Jurkat, Clone E6-1 (cell line): ENCODE measurements at regions not wholly inside any gene's neighbourhood (a gene's known extent, or its start where the extent isn't known, plus 50 kb on each side); places are given as distances from the start of the nearest gene placed in this dataset.
A peak's percentile ranks its signal among the peaks of the same experiment; 100 is the strongest.

Experiments
- DNase-seq: peaks from one replicate; pipeline ENCODE4 v3.0.0-alpha.2; 2011; ENCODE audit warnings: low read depth, low spot score
- H3K4me3 ChIP-seq: 2 replicates; pipeline ENCODE4 v1.5.1; 2011; ENCODE audit warnings: mild to moderate bottlenecking, low read length, control low read depth, moderate library complexity

DNA sequence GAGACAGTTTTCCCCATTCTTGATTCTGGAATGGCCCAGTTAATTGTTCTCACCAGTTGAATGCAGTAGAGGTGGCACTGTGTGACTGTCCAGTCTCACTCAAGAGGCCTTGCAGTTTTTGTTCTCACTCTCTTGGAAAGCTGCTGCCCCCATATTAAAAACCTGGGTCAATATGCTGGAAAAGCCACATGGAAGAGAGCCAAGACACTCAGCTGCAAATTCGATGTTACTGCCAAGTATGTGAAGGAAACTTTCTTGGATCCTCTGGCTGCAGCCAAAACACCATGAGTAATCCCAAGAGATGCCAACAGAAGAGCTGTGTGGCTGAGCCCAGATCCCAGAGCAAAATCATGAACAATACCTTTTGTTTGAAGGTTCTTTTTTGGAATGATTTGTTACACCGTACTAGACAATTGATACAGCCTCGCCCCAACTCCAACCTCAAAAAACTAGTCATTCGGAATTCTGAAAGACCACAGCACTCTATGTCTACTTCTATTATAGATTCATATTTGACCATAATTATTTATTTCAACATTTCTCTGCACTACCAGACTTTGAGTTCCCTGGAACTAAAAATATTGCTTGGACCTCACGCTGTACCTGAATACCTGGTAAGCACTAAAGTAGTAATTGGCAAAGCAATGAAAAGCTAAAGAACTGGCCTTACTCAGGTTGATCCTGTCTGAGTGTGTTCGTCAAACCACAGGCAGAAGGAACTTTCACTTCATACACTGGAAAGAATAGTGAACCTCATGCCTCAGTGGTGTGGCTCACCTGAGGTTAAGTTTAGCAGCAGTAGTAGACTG lies 378.8 kb downstream of the ETS1 start:
- no peak overlapping the region for H3K4me3 ChIP-seq
- DNase-seq: no peak

- DNase-seq: no peak
- no peak overlapping the region for H3K4me3 ChIP-seq
Measured at GRCh38 chr11:128207861-128208321, 379.5 kb downstream of the ETS1 start.

DNA sequence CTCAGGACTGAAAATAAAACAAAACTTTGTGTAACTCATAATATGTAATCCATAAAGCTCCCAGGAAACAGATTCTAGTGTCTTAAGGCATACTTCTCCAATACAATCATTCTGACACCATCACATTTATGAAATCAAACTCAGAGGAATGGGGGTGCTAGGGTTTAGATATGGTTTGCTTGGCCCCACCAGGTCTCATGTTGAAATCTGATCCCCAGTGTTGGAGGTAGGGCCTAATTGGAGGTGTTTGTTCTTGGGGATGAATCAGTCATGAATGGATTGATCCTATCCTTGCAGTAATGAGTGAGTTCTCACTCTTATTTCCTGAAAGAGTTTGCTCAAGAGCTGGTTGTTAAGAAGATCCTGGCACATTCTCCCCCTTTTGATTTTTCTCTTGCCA lies 380.9 kb downstream of the ETS1 start:
- DNase-seq: no peak
- H3K4me3 ChIP-seq: no peak overlapping the region

DNA sequence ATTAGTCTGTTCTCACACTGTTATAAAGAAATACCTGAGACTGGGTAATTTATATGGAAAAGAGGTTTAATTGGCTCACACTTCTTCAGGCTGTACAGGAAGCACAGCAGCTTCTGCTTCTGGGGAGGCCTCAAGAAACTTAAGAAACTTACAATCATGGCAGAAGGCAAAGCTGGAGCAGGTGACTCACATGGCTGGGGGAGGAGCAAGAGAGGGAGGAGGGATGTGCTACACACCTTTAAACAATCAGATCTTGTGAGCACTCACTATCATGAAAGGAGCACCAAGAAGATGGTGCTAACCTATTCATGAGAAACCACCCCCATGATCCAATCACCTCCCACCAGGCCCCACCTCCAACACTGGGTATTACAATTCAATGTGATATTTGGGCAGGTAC lies 381.6 kb downstream of the ETS1 start:
- no peak overlapping the region for H3K4me3 ChIP-seq
- DNase-seq: no peak

- no peak for DNase-seq
- H3K4me3 ChIP-seq: no peak overlapping the region
Measured at GRCh38 chr11:128204898-128205297, 382.5 kb downstream of the ETS1 start.

DNA sequence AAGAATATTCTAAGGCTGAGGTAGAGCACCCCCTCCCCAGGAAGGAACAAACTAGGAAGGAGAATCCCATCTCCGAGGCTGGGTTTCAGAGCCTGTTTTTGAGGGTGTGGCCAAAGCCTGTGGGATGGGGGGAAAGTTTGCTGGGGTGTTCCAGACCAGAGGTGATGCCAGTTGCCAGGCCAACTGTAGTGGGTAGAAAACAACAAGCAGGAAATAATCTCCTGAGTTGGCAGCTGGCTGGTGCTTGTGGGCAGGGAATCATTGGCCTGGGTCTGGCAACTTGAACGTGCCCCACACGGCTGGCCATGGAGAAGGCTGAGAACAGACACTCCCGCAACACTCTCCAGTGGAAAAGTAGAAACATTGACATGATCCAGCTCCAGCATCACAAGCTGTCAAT lies 385.6 kb downstream of the ETS1 start:
- DNase-seq: no peak
- H3K4me3 ChIP-seq: no peak overlapping the region

- DNase-seq: no peak
- H3K4me3 ChIP-seq: no peak overlapping the region
Measured at GRCh38 chr11:128201009-128201408, 386.3 kb downstream of the ETS1 start.

DNA sequence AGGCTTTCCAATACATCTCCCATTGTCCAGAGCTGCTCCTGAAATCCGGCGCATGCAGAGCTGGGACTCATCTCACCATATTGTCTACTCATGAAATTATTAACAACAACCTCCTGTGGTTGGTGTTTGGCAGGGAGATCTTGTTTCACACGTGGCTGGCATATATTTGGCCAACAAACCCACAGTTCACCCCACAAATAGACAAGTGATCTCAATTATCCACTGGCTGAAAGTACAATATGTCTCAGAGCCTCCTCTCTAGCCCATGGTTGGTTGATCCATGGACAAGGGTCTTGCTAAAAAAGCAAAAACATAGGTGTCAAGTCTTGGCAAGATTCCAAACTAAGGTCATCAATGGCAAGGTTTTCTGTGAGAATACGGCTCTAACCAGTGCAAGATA lies 386.9 kb downstream of the ETS1 start:
- H3K4me3 ChIP-seq: no peak overlapping the region
- no peak for DNase-seq

DNA sequence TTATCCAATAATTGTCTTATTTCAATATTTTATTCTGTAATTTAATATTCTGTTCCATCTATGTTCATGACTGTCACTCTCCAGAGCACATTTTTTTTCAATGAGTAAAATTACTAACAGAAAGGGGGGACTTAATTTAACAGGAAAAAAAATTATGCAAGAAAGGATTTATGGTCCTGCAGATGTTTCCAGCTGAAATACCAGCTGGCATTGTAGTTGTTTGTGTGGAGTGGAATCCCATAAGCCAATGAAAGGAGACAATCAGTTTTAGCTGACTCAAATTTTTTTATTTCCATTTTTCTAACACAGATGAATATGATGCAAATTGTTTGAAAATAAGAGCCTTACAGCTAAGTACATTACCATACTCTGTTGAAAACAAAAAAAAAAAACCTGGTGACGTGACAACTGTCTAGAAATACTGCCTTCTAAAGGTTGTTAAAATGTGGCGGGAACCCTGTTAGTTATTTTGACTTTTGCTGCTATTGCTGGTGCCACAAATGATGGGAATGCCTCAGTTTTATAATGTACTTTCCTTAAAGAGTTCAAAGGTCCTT lies 389.1 kb downstream of the ETS1 start:
- DNase-seq: no peak
- no peak overlapping the region for H3K4me3 ChIP-seq

DNA sequence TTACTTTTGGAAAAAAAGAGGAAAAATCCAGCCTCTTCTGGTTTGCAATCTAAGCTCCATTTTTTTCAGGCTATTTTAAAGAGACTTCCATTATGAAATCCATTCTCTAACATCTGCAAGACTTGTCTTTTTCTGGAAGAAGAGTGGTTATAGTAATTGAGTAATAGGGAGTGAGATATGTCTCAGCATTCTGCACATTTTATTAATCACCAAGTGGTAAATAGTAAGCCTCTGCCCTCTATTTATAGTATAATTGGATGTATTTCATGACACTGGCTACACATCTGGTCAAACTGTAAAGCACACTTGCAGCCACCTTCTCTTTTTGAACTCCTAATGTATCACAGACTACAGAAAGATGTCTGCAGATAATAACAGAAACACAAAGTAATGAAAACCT lies 391.1 kb downstream of the ETS1 start:
- DNase-seq: no peak
- H3K4me3 ChIP-seq: no peak overlapping the region

DNA sequence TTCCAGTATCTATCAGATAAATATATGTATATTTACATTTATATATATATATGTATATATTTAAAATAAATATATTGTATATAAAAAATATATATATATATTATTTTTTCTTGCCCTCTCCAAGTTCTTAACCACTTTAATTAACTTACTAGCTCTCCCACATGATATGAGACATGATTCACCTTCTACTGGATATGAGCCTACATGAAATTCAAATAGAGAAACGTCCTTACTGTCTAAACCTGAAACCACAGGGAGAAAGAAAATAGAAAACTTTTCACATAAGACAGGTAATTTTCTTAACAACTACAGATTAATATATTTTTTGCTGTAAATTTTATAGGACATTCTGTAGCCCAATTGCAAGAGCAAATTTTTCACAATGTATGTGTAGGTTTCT lies 391.6 kb downstream of the ETS1 start:
- H3K4me3 ChIP-seq: no peak overlapping the region
- DNase-seq: no peak

- H3K4me3 ChIP-seq: no peak overlapping the region
- DNase-seq: peak; percentile 92
Measured at GRCh38 chr11:128195057-128195751, 392.2 kb downstream of the ETS1 start.

- H3K4me3 ChIP-seq: no peak overlapping the region
- DNase-seq: no peak
Measured at GRCh38 chr11:128194216-128194615, 393.1 kb downstream of the ETS1 start.

- H3K4me3 ChIP-seq: no peak overlapping the region
- DNase-seq: no peak
Measured at GRCh38 chr11:128193615-128194014, 393.7 kb downstream of the ETS1 start.

GRCh38 chr11:128190312-128190711 lies 397.0 kb downstream of the ETS1 start:
- H3K4me3 ChIP-seq: no peak overlapping the region
- peak; percentile 82 for DNase-seq

DNA sequence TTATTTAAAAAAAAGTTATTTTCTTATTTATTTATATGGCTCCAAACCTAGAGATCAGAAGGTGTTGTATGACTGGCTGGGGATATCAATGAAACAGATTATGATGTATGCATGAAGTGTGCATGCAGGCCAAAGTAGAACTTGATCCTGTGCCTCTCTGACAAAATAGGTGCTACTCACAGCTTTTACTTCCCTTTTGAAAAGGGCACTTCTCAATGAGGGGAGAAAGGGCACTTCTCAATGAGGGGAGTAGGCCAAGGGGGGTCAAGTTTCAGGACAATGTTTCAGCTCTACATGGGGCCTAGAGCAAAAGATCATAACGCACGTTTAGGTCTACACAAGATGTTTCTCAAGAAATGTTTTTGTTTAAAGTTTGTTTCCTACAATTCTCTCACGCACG lies 397.5 kb downstream of the ETS1 start:
- no peak for DNase-seq
- H3K4me3 ChIP-seq: no peak overlapping the region

DNA sequence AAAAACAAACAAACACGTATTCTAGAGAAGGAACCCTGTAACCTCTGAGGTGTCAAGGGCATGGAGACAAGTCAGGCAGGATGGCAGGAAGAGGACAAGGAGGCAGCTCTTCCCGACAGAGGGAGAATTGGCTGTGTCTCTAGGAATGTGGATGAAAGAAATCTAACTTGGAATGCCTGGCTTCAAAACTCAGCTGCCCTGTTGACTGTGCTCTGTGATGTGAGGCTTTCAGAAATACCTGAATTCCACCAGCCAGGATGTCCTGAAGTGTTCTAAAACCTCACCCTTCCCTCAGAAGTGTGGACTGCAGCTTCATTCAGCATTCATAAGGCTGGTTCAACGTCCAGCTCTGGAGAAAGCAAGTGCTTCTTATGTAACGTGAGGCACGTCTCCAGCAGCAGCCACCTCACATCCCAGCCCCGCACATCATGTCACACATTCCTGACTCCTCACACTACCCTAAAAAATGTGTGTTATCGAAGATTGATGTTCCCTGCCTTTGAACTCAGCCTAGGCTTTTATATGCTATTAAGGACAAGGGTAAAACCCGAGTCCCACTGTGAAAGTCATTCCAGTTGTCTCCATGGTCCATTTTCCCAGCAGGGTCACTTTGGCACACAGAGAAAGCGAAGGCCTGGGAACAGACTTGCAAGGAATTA lies 398.9 kb downstream of the ETS1 start:
- no peak for DNase-seq
- no peak overlapping the region for H3K4me3 ChIP-seq

DNA sequence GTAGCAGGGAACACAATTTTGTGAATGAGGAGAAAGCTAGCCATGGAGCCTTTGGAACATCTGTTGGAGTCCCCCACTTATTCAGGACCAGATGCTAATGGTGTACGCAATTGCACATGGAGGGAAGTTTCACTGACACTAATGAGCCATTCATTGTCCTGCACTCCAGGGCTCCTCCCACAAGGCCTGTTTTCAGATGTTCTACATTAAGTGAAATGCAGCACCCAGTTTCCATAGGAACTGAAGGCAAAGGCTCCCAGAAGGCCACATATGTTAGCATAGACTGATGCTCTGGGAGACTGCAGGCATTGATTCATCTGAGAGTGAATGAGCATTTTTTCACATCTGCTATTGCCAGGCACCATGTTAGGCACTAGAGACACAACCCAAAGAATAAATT lies 399.5 kb downstream of the ETS1 start:
- DNase-seq: no peak
- no peak overlapping the region for H3K4me3 ChIP-seq

GRCh38 chr11:128187377-128187776 lies 400.0 kb downstream of the ETS1 start:
- DNase-seq: no peak
- no peak overlapping the region for H3K4me3 ChIP-seq

DNA sequence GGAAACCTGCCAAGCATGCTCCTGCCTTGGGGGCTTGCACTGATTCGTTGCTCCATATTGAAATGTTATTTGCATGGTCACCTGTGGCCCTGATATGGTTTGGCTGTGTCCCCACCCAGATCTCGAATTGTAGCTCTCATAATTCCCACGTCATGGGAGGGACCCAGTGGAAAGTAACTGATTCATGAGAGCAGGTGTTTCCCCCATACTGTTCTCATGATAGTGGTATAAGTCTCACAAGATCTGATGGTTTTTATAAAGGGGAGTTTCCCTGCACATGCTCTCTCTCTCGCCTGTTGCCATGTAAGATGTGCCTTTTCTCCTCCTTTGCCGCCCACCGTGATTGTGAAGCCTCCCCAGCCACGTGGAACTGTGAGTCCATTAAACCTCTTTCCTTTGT lies 402.4 kb downstream of the ETS1 start:
- DNase-seq: no peak
- no peak overlapping the region for H3K4me3 ChIP-seq
